Mucosa of descending colon (tissue), 3 donors: ENCODE measurements at regions not wholly inside any gene's neighbourhood (a gene's known extent, or its start where the extent isn't known, plus 50 kb on each side); places are given as distances from the start of the nearest gene placed in this dataset.

Experiments used
- ATAC-seq: fragments of 200-7000 bp; cut with Tn5 transposase; one replicate; pipeline ENCODE4 v1.9.1; 2020; ENCODE audit warnings: mild to moderate bottlenecking, moderate library complexity
- DNase-seq, 3 donors: peaks; one replicate each; pipeline ENCODE4 v3.0.0-alpha.2; 2020
- H3K36me3 ChIP-seq: fragments of 200-600 bp; one replicate; pipeline ENCODE4 v1.8.0; 2021; ENCODE audit warnings: low read depth, mild to moderate bottlenecking
- H3K4me1 ChIP-seq: fragments of 200-600 bp; one replicate; pipeline ENCODE4 v1.8.0; 2021; ENCODE audit warnings: low read depth, mild to moderate bottlenecking
- H3K4me3 ChIP-seq: fragments of 200-600 bp; one replicate; pipeline ENCODE4 v1.8.0; 2021; ENCODE audit warnings: mild to moderate bottlenecking
- H3K9me3 ChIP-seq: fragments of 200-600 bp; one replicate; pipeline ENCODE4 v1.8.0; 2021; ENCODE audit warnings: mild to moderate bottlenecking
- intact Hi-C, 2 donors: fragments of 100-400 bp; cut with DNase I in 1 of 2; cut with micrococcal nuclease in 1 of 2; formaldehyde crosslinking; loops; one replicate each; pipeline versions ENCODE4 v1.11.0 to v1.11.1; 2022; cut with DNase I, micrococcal nuclease
- TF ChIP-seq, protein P1 (sequence below): fragments of 200-600 bp; IDR thresholded peaks from one replicate; pipeline ENCODE4 v1.8.0; 2022; ENCODE audit warnings: antibody characterized with exemption, mild to moderate bottlenecking
- donor health status: DM: no; HTN: no; CAD: no; lungs with moderate emphysema.
- donor health status: DM: no; HTN: no; CAD: no.
- donor health status: DM: no; HTN: yes; CAD: no.

DNA sequence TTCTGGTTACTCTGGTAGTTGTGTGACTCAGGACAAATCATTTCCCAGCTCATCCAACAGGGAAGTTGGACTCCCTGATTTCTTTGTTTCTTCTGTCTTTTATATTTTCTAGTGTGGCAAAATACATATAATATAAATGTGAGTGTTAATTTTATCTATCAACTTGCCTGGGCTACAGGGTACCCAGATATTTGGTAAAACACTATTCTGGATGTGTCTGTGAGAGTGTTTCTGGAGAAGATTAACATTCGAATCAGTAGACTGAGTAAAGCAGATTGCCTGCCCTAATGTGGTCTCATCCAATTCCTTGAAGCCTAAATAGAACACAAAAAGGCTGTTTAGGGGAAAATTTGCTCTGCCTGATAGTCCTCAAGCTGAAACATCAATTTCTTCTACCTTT is 91.1 kb upstream of the EPCAM start:
- H3K4me1 ChIP-seq: peaks cover 1% of the 10 kb centered on the region
- H3K4me3 ChIP-seq: no peak overlapping the region
- H3K9me3 ChIP-seq: no peaks in the 10 kb centered on the region
- DNase-seq: no peak
- TF ChIP-seq, protein P1, sequence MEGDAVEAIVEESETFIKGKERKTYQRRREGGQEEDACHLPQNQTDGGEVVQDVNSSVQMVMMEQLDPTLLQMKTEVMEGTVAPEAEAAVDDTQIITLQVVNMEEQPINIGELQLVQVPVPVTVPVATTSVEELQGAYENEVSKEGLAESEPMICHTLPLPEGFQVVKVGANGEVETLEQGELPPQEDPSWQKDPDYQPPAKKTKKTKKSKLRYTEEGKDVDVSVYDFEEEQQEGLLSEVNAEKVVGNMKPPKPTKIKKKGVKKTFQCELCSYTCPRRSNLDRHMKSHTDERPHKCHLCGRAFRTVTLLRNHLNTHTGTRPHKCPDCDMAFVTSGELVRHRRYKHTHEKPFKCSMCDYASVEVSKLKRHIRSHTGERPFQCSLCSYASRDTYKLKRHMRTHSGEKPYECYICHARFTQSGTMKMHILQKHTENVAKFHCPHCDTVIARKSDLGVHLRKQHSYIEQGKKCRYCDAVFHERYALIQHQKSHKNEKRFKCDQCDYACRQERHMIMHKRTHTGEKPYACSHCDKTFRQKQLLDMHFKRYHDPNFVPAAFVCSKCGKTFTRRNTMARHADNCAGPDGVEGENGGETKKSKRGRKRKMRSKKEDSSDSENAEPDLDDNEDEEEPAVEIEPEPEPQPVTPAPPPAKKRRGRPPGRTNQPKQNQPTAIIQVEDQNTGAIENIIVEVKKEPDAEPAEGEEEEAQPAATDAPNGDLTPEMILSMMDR: no peak
- H3K36me3 ChIP-seq: no peaks in the 10 kb centered on the region
- no peak for ATAC-seq
- intact Hi-C loops: no loop called here

DNA sequence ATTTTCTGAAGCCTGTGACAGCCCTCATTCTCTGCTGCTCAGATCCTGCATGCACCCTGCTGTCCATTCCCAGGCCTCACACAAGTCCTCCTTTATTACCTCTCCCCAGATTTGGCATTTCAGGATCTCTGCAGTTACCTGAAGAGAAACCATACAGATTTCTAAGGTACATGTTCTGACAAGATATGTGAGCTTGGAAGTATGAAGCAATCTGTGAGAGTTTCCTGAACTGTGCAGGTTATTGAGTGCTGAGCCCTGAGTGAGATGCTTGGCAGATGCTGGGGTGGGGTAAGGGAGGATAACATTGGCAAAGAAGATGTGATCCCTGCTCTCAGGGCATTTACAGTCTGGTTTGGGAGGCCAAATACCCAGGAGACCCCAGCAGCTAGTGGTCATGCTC is 91.9 kb upstream of the EPCAM start:
- no peak overlapping the region for H3K4me3 ChIP-seq
- H3K36me3 ChIP-seq: no peaks in the 10 kb centered on the region
- no peak for DNase-seq
- TF ChIP-seq, protein P1: no peak
- intact Hi-C loops: no loop called here
- no peak for ATAC-seq
- H3K9me3 ChIP-seq: no peaks in the 10 kb centered on the region
- peaks cover 9% of the 10 kb centered on the region for H3K4me1 ChIP-seq

DNA sequence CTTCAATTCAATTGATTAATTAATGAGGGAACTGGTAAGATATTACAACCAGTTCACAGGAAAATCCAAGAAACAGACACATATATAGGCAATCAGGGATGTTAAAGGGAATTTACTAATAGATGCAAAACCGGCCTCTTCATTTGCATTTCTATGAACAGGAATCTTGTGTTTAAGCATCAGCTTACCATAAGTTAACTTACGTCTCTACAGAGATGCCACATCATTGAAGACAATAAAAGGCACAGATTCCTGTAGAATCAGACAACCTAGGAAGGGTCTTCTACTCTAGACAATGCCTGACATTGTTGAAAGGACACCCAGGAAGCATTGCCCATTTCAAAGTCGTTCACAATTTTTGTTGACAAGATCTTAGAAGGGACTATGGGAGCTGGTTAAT is 93.0 kb upstream of the EPCAM start:
- Histone ChIP-seq H3K4me1 (peaks cover 18% of the 10 kb centered on the region), H3K4me3 (no peak overlapping the region), H3K36me3 (no peaks in the 10 kb centered on the region), H3K9me3 (no peaks in the 10 kb centered on the region)
- TF ChIP-seq, protein P1: no peak
- intact Hi-C loops: no loop called here
- no peak for DNase-seq
- ATAC-seq: no peak

- intact Hi-C loops: loop anchor here in 1 of 2 donors (5.0 kb wide), 1 partner anchor 38 kb away; no protein-coding TSS in a partner anchor
- peaks cover 32% of the 10 kb centered on the region for H3K4me1 ChIP-seq
- DNase-seq: no peak
- H3K36me3 ChIP-seq: no peaks in the 10 kb centered on the region
- ATAC-seq: no peak
- TF ChIP-seq, protein P1: no peak
- H3K4me3 ChIP-seq: no peak overlapping the region
- no peaks in the 10 kb centered on the region for H3K9me3 ChIP-seq
These were observed 94.9 kb upstream of the EPCAM start for GRCh38 chr2:47274054-47274782.

DNA sequence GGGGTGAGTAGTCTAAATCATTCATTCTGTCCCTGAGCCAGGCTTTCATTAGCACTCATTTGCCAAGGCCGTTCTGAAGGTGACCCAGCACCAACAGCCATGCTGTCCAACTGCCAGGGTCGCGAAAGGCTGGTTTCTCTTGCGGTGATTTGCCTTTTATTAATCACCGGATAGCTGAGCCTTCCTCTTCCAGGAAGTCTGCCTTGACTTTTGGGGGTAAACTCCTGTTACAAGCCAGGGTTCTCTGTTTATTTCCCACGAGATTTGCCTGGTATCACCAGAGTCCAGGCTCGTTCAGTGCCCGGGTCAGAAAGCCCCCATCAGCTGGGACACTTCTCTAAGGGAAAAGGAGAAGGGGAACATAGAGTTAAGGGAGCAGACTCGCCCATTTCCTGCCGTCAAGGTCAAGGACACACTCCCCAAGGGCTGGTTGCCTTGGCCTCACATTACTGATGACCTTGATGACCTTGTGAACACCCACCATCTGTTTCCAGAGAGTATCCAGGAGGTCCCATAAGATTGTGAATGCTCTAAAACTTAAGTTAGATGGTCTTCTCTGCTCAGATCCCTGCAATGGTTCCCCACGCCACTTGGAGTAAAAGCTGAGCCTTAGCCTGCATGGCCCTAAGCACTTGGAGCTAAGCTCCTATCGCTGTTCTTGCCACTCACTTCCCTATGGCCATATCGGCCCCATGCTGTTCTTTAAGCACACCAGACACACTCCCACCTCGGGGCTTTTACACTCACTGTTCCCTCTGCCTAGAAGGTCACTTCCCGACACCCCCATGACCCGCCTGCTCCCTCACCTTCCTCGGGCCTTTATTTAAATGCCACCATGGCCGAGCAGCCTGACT is 96.0 kb upstream of the EPCAM start:
- intact Hi-C loops: loop anchor here in 1 of 2 donors (5.0 kb wide), 1 partner anchor 39 kb away; no protein-coding TSS in a partner anchor
- DNase-seq (no peak), ATAC-seq (no peak)
- no peak overlapping the region for H3K4me3 ChIP-seq
- peaks cover 33% of the 10 kb centered on the region for H3K4me1 ChIP-seq
- H3K36me3 ChIP-seq: no peaks in the 10 kb centered on the region
- no peaks in the 10 kb centered on the region for H3K9me3 ChIP-seq
- TF ChIP-seq, protein P1: no peak
